ENCODE measurements at regions not wholly inside any gene's neighbourhood (a gene's known extent, or its start where the extent isn't known, plus 50 kb on each side); places are given as distances from the start of the nearest gene placed in this dataset.

GRCh38 chr10:78515038-78515872, 481.6 kb downstream of the RPS24 start:
- Histone ChIP-seq H2AFZ (ENCODE audit: low read length) (no peak overlapping the region), H3K36me3 (ENCODE audit: insufficient read depth, low read length) (no peaks in the 10 kb centered on the region), H3K4me2 (ENCODE audit: low read length) (no peak overlapping the region), H3K4me1 (ENCODE audit: insufficient read depth, low read length, severe bottlenecking) (no peaks in the 10 kb centered on the region), H3K9ac (ENCODE audit: low read length) (no peak overlapping the region), H3K27me3 (ENCODE audit: insufficient read depth, low read length) (no peaks in the 10 kb centered on the region), H3F3A (ENCODE audit: insufficient read depth, low read length) (no peaks in the 10 kb centered on the region), H3K79me2 (ENCODE audit: insufficient read depth, low read length) (no peaks in the 10 kb centered on the region), H3K27ac (ENCODE audit: low read depth, low read length, poor library complexity, severe bottlenecking) (no peak overlapping the region), H4K20me1 (ENCODE audit: insufficient read depth, low read length) (no peaks in the 10 kb centered on the region), H3K9me2 (ENCODE audit: low read depth, low read length) (no peaks in the 10 kb centered on the region), H3K9me3 (ENCODE audit: low read length) (no peaks in the 10 kb centered on the region), H3K4me3 (ENCODE audit: low read depth, low read length, poor library complexity, severe bottlenecking) (no peak overlapping the region)
- TF ChIP-seq CTCF (IDR thresholded peaks at IDR 0.05; ENCODE audit: low read length) (no peak), EZH2 (IDR thresholded peaks at IDR 0.05; ENCODE audit: borderline replicate concordance, low read length) (no peak)

- Histone ChIP-seq H3K27me3 (ENCODE audit: insufficient read depth, low read length) (no peaks in the 10 kb centered on the region), H3K9me3 (ENCODE audit: low read length) (no peaks in the 10 kb centered on the region), H3K4me3 (ENCODE audit: low read depth, low read length, poor library complexity, severe bottlenecking) (no peak overlapping the region), H3K9me2 (ENCODE audit: low read depth, low read length) (no peaks in the 10 kb centered on the region), H3K36me3 (ENCODE audit: insufficient read depth, low read length) (no peaks in the 10 kb centered on the region), H3K79me2 (ENCODE audit: insufficient read depth, low read length) (no peaks in the 10 kb centered on the region), H3K27ac (ENCODE audit: low read depth, low read length, poor library complexity, severe bottlenecking) (no peak overlapping the region), H3K9ac (ENCODE audit: low read length) (no peak overlapping the region), H3K4me2 (ENCODE audit: low read length) (no peak overlapping the region), H3K4me1 (ENCODE audit: insufficient read depth, low read length, severe bottlenecking) (no peaks in the 10 kb centered on the region), H4K20me1 (ENCODE audit: insufficient read depth, low read length) (no peaks in the 10 kb centered on the region), H2AFZ (ENCODE audit: low read length) (no peak overlapping the region), H3F3A (ENCODE audit: insufficient read depth, low read length) (no peaks in the 10 kb centered on the region)
- no peak for TF ChIP-seq CTCF (IDR thresholded peaks at IDR 0.05; ENCODE audit: low read length)
- TF ChIP-seq EZH2 (IDR thresholded peaks at IDR 0.05; ENCODE audit: borderline replicate concordance, low read length) = no peak
Measured at GRCh38 chr10:78515873-78516153, 482.1 kb downstream of the RPS24 start.

- Histone ChIP-seq H2AFZ (ENCODE audit: low read length) (no peak overlapping the region), H3K9me3 (ENCODE audit: low read length) (no peaks in the 10 kb centered on the region), H3K27me3 (ENCODE audit: insufficient read depth, low read length) (no peaks in the 10 kb centered on the region), H3K4me2 (ENCODE audit: low read length) (no peak overlapping the region), H3K4me3 (ENCODE audit: low read depth, low read length, poor library complexity, severe bottlenecking) (no peak overlapping the region), H3F3A (ENCODE audit: insufficient read depth, low read length) (no peaks in the 10 kb centered on the region), H3K79me2 (ENCODE audit: insufficient read depth, low read length) (no peaks in the 10 kb centered on the region), H3K27ac (ENCODE audit: low read depth, low read length, poor library complexity, severe bottlenecking) (no peak overlapping the region), H3K4me1 (ENCODE audit: insufficient read depth, low read length, severe bottlenecking) (no peaks in the 10 kb centered on the region), H4K20me1 (ENCODE audit: insufficient read depth, low read length) (no peaks in the 10 kb centered on the region), H3K9me2 (ENCODE audit: low read depth, low read length) (no peaks in the 10 kb centered on the region), H3K9ac (ENCODE audit: low read length) (no peak overlapping the region), H3K36me3 (ENCODE audit: insufficient read depth, low read length) (no peaks in the 10 kb centered on the region)
- TF ChIP-seq EZH2 (IDR thresholded peaks at IDR 0.05; ENCODE audit: borderline replicate concordance, low read length) (no peak), CTCF (IDR thresholded peaks at IDR 0.05; ENCODE audit: low read length) (no peak)
Measured at GRCh38 chr10:78516236-78516635, 482.6 kb downstream of the RPS24 start.
